Activated naive CD4-positive, alpha-beta T cell treated with anti-CD3 and anti-CD28 coated beads, Interleukin-2, amount 10 ng/mL, durations not matched to agents 7 days and 5 days (primary cell): ENCODE measurements at regions not wholly inside any gene's neighbourhood (a gene's known extent, or its start where the extent isn't known, plus 50 kb on each side); places are given as distances from the start of the nearest gene placed in this dataset.
"Not testable (repeated sequence)": the region's sequence is repeated elsewhere in the genome, so short reads cannot be mapped to it uniquely, and the experiment has no call there.

Experiments used
- CTCF ChIA-PET: fragments of 350-600 bp; sonication (Branson Sonifier 250); formaldehyde crosslinking; loops from one replicate; lab custom pipeline; 2021; ENCODE audit warnings: antibody characterized with exemption; lab: Charles Lee
- DNase-seq: peaks from one replicate; pipeline ENCODE4 v3.0.0-alpha.2; 2020
- H3K27ac Mint-ChIP-seq: one replicate; pipeline ENCODE4 v1.8.0; 2021; ENCODE audit warnings: mild to moderate bottlenecking, moderate library complexity, mixed read lengths
- H3K27me3 Mint-ChIP-seq: one replicate; pipeline ENCODE4 v1.8.0; 2021; ENCODE audit warnings: mild to moderate bottlenecking, mixed read lengths
- H3K36me3 Mint-ChIP-seq: one replicate; pipeline ENCODE4 v1.8.0; 2021; ENCODE audit warnings: mixed read lengths
- H3K4me1 Mint-ChIP-seq: one replicate; pipeline ENCODE4 v1.8.0; 2021; ENCODE audit warnings: mixed read lengths
- H3K4me3 Mint-ChIP-seq: one replicate; pipeline ENCODE4 v1.8.0; 2021; ENCODE audit warnings: mild to moderate bottlenecking, moderate library complexity, mixed read lengths
- H3K9me3 Mint-ChIP-seq: one replicate; pipeline ENCODE4 v1.8.0; 2021; ENCODE audit warnings: mixed read lengths

DNA sequence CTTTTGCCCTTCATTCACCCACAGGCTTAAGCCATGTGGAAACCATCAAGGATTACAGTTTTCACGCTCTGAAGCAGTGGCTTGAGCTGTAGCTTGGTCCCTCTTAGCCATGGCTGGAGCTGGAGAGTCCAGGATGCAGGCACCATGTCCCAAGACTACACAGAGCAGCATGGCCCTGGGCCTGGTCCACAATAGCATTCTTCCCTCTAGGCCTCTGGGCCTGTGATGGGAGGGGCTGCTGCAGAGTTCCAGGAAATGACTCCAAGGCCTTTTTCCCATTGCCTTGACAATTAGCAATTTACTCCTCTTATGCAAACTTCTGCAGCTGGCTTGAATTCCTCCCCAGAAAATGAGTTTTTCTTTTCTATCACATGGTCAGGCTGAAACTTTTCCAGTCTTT, 211.3 kb downstream of the RERGL start:
- Mint-ChIP-seq H3K36me3 (no peaks in the 10 kb centered on the region), H3K27me3 (no peaks in the 10 kb centered on the region), H3K9me3 (peaks cover 19% of the 10 kb centered on the region), H3K4me1 (no peaks in the 10 kb centered on the region), H3K4me3 (no peak overlapping the region), H3K27ac (no peak overlapping the region)
- no peak for DNase-seq
- CTCF ChIA-PET, result no interaction called here

DNA sequence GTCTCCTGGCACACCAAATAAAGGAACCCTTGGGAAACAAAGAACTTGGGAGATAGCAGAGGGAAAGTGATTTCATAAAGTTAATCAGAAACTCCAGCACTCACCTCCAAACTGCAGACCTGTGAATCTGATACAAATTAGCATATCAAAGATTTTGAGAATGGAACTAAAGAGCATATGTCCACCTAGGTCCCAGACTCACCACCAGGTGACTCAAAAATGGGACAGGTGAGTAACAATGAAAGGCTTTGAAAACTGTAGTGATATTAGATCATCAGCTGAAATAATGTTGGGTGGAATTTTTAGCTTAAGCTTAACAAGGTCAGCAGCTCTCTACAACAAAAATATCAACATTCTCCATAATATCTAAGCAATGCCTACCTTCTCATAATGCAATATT, 214.8 kb downstream of the RERGL start:
- no peak for DNase-seq
- CTCF ChIA-PET, result no interaction called here
- Mint-ChIP-seq H3K4me3 (no peak overlapping the region), H3K9me3 (peaks cover 27% of the 10 kb centered on the region), H3K27me3 (no peaks in the 10 kb centered on the region), H3K36me3 (no peaks in the 10 kb centered on the region), H3K27ac (no peak overlapping the region), H3K4me1 (no peaks in the 10 kb centered on the region)

DNA sequence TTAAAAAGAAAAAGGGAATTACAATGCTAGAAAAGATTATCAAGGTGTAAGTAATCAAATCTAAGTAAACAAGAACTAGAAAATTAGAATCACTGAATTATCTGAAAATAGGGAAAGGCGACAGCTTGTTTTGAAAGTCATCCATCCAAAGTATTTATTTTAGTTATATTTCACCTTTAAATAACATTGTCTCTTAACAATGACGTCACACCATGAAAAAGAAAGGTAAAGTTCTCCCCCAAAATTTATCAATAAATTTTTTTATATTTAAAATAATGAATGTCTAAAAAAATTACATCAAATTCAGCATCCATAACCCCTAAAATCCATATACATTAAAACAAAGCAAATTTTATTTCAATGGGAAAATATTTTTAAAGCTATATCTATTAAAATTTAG, 223.2 kb downstream of the RERGL start:
- H3K4me3 Mint-ChIP-seq, result no peak overlapping the region
- CTCF ChIA-PET, result no interaction called here
- H3K27me3 Mint-ChIP-seq, result no peaks in the 10 kb centered on the region
- no peaks in the 10 kb centered on the region for H3K4me1 Mint-ChIP-seq
- peaks cover 21% of the 10 kb centered on the region for H3K9me3 Mint-ChIP-seq
- H3K27ac Mint-ChIP-seq, result no peak overlapping the region
- no peaks in the 10 kb centered on the region for H3K36me3 Mint-ChIP-seq
- DNase-seq, result no peak

DNA sequence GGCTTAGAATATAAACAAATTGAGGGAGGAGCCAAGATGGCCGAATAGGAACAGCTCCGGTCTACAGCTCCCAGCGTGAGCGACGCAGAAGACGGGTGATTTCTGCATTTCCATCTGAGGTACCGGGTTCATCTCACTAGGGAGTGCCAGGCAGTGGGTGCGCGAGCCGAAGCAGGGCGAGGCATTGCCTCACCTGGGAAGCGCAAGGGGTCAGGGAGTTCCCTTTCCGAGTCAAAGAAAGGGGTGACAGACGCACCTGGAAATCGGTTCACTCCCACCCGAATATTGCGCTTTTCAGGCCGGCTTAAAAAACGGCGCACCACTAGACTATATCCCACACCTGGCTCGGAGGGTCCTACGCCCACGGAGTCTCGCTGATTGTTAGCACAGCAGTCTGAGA, 234.4 kb downstream of the RERGL start:
- not testable (repeated sequence) for H3K4me1 Mint-ChIP-seq, H3K9me3 Mint-ChIP-seq, H3K27me3 Mint-ChIP-seq

DNA sequence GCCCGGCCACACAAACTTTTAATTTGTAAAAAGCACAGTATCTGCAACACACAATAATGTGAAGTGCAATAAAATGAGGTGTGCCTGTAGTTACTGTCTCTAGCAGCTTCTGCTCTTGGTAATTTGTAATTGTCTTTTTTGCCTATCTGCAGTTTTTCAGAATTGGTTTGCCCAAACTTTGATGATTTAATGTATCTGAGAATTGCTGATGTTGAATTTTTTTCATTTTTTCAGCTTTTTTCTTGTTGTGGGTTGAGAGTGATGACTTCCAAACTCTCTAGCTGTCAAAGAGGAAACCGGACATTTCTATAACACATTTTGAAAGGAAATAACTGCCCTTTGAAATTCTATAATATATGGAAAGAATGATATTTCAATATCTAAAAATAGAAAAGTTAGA, 236.9 kb downstream of the RERGL start:
- CTCF ChIA-PET, result no interaction called here
- DNase-seq, result no peak
- no peak overlapping the region for H3K27ac Mint-ChIP-seq
- H3K36me3 Mint-ChIP-seq, result no peaks in the 10 kb centered on the region
- no peak overlapping the region for H3K4me3 Mint-ChIP-seq
- H3K9me3 Mint-ChIP-seq, result peaks cover 11% of the 10 kb centered on the region
- H3K4me1 Mint-ChIP-seq, result no peaks in the 10 kb centered on the region
- no peaks in the 10 kb centered on the region for H3K27me3 Mint-ChIP-seq

More for the DNA sequence above, 234.4 kb downstream of the RERGL start:
- CTCF ChIA-PET, H3K27ac Mint-ChIP-seq, H3K4me3 Mint-ChIP-seq, H3K36me3 Mint-ChIP-seq, DNase-seq: not testable (repeated sequence)

DNA sequence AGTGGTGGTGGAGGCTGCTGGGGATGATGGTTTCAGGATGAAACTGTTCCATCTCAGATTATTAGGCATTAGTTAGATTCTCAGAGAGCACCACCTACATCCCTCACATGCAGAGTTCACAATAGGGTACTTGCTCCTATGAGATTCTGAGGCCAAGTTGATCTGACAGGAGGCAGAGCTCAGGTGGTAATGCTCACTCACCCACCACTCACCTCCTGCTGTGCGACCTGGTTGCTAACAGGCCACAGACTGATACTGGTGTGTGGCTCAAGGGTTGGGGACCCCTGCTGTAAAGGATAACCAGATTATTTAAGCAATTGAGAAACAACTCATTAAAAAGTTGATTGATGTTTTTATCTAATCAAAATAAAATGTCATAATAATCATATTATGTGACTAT, 248.5 kb downstream of the RERGL start:
- no peaks in the 10 kb centered on the region for H3K27me3 Mint-ChIP-seq
- H3K36me3 Mint-ChIP-seq, result no peaks in the 10 kb centered on the region
- no peaks in the 10 kb centered on the region for H3K4me1 Mint-ChIP-seq
- DNase-seq, result no peak
- CTCF ChIA-PET, result no interaction called here
- no peak overlapping the region for H3K27ac Mint-ChIP-seq
- no peak overlapping the region for H3K4me3 Mint-ChIP-seq
- H3K9me3 Mint-ChIP-seq, result peaks cover 4% of the 10 kb centered on the region

DNA sequence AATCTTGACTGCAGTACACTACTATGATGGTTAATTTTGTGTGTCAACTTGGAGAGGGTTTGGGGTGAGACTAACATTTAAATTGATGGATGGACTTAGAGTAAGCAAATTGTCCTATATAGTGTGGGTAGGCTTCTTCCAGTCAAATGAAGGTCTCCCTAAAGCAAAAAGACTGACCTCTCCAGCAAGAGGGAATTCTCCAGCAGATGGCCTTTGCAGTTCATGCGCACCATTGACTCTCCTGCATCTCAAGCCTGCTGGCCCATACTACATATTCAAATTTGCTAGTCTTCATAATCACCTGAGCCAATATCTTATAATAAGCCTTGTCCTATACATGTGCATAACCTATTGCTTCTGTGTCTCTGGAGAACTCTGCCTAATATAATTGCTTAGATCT, 260.2 kb downstream of the RERGL start:
- no peaks in the 10 kb centered on the region for H3K27me3 Mint-ChIP-seq
- CTCF ChIA-PET, result no interaction called here
- H3K4me3 Mint-ChIP-seq, result no peak overlapping the region

DNA sequence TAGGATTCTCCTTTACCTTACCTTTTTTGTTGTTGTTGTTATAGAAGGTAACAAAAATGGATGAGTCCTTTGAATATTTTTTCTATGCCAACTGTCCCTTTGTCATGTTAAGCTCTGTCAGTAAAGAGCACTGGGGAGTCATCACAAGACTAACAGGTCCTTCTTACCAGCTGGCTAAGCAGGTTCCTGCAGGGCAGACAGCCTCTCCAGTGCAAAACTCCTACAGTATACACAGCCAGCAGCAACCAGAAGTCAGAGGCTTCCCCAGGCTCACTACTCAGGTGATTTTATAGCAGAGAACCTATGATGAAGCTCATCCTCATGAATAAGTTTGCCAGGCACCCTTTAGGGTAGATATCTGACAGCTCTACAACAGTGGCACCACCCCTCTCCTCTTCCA, 271.1 kb downstream of the RERGL start:
- H3K4me3 Mint-ChIP-seq, result no peak overlapping the region
- peaks cover 31% of the 10 kb centered on the region for H3K9me3 Mint-ChIP-seq
- H3K36me3 Mint-ChIP-seq, result no peaks in the 10 kb centered on the region
- H3K4me1 Mint-ChIP-seq, result no peaks in the 10 kb centered on the region
- CTCF ChIA-PET, result no interaction called here
- no peaks in the 10 kb centered on the region for H3K27me3 Mint-ChIP-seq
- no peak for DNase-seq
- no peak overlapping the region for H3K27ac Mint-ChIP-seq

More for the DNA sequence above, 260.2 kb downstream of the RERGL start:
- Mint-ChIP-seq H3K27ac (no peak overlapping the region), H3K36me3 (no peaks in the 10 kb centered on the region), H3K9me3 (no peaks in the 10 kb centered on the region), H3K4me1 (no peaks in the 10 kb centered on the region)
- DNase-seq, result no peak

DNA sequence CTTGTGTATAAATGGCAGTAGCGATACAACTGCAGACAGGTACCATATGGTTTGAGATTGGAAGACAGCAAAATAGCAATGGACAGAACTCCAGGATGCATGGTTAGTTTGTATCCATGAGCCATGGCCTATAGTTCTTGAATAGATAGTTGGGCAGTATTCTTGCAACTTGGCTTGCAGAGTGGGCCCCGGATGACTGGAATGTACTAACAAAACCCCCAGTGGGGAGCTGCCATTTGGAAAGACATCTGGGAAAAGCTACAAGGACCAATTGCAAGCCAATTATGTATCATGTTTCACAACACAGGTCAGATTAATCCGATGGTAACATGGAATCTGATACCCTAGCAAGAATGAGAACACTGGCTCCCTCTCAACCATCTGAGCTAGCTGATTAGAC, 279.6 kb downstream of the RERGL start:
- Mint-ChIP-seq H3K36me3 (no peaks in the 10 kb centered on the region), H3K4me3 (no peak overlapping the region), H3K9me3 (peaks cover 38% of the 10 kb centered on the region), H3K27ac (no peak overlapping the region), H3K27me3 (no peaks in the 10 kb centered on the region), H3K4me1 (no peaks in the 10 kb centered on the region)
- CTCF ChIA-PET, result no interaction called here
- DNase-seq, result no peak

DNA sequence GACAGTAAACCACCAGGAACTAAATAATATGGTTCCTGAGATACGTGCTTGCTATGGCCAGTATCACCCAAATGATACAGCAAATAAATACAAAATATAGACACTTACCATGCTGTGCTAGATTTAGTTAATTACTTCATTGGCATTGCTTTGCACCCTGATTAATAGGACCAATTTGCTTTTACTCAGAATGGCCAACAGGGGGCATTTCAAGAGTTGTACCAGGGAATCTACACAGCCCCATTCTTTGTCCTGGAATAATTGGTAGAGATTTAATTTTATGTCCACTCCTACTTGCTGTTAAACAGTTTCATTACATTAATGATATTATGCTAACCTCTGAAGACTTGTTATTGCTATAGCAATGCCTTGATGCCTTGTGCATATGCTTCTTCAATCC, 280.8 kb downstream of the RERGL start:
- no peak for DNase-seq
- no peak overlapping the region for H3K27ac Mint-ChIP-seq
- CTCF ChIA-PET, result no interaction called here
- no peak overlapping the region for H3K4me3 Mint-ChIP-seq
- no peaks in the 10 kb centered on the region for H3K4me1 Mint-ChIP-seq
- peaks cover 30% of the 10 kb centered on the region for H3K9me3 Mint-ChIP-seq
- no peaks in the 10 kb centered on the region for H3K27me3 Mint-ChIP-seq
- H3K36me3 Mint-ChIP-seq, result no peaks in the 10 kb centered on the region

DNA sequence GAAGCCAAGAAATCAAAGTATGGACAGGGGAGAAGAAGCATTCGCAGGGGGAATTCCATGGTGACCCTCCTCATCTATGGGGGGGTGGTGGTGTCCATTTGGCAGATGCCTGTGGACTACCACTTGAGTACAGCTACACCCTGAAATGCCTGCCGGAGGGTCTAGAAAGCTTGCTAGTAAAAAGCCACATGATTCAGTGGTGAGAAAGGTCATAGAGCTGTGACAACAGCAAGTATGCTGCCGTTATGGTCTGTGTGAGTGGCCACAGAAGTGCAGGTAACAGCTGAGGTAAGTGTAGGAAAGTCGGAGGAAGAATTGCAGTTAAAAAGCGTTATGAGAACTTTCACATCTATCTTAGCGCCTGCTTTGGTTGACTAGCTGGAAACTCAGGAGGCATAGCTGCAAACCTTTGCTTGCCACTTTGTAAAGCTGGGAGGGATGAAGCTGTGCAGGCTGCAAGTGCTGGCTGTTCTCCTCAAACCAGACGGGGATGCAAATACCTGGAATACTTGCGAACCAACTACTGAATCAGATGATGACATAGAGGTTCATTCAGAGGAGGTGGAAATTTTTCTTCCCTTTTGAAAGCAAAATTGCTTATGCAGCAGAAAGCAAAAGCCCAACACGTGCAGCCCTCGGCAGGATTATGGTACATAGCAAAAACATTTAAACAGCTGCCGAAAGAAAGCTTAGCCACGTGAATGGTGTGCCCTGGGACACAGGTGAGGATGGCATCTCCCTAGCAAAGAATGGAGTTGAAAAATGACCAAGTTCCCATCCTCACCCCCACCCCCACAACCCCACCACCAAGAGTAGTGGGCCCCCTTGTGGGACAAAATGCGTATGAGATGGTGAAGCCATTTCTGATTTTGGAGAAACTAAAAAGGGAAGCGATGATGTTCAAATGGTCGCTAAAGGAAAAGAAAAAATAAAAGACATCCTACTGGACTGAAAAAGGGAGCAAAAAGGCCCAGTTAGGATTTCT, 287.0 kb downstream of the RERGL start:
- H3K9me3 Mint-ChIP-seq, result peaks cover 29% of the 10 kb centered on the region
- H3K4me1 Mint-ChIP-seq, result no peaks in the 10 kb centered on the region
- no peak overlapping the region for H3K27ac Mint-ChIP-seq
- CTCF ChIA-PET, result no interaction called here
- no peaks in the 10 kb centered on the region for H3K27me3 Mint-ChIP-seq
- H3K4me3 Mint-ChIP-seq, result no peak overlapping the region
- H3K36me3 Mint-ChIP-seq, result no peaks in the 10 kb centered on the region
- DNase-seq, result no peak

DNA sequence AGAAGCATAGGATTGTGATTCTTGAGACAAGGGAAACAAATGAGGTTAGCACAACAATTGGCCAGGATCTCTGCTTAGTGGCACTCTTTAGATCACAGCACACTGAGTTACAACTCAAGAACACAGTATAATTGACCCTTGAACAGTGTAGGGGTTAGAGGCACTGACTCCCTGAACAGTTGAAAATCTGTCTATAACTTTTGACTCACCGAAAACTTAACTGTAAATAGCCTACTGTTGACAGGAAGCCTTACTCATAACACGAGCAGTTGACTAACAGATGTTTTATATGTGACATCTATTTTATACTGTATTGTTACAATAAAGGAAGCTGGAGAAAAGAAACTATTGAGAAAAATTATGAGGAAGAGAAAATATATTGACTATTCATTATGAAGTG, 296.1 kb downstream of the RERGL start:
- CTCF ChIA-PET, result no interaction called here
- no peaks in the 10 kb centered on the region for H3K36me3 Mint-ChIP-seq
- peaks cover 2% of the 10 kb centered on the region for H3K9me3 Mint-ChIP-seq
- H3K4me1 Mint-ChIP-seq, result no peaks in the 10 kb centered on the region
- H3K27me3 Mint-ChIP-seq, result no peaks in the 10 kb centered on the region
- H3K27ac Mint-ChIP-seq, result no peak overlapping the region
- H3K4me3 Mint-ChIP-seq, result no peak overlapping the region
- no peak for DNase-seq

DNA sequence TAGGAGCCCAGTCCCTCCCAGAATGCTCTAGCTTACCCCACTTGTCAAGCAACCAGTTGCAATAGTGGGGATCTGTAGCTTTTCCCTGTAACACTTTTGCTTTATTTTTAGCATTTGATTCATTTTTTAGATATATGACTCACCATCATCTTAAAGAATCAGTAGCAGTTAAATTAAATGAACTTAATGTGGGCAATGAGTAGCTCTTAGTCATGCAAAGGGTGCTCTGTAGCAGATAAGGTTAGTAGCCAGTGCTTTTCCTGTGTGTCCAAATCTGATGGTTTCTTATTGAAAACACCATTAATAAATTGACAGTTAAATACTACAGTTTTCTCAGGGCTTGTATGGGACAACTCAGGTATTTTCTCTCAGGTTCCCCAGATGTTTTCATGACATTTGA, 311.8 kb downstream of the RERGL start:
- Mint-ChIP-seq H3K9me3 (peaks cover 24% of the 10 kb centered on the region), H3K36me3 (peaks cover 2% of the 10 kb centered on the region), H3K27ac (no peak overlapping the region), H3K4me3 (no peak overlapping the region), H3K27me3 (no peaks in the 10 kb centered on the region), H3K4me1 (no peaks in the 10 kb centered on the region)
- no peak for DNase-seq
- CTCF ChIA-PET, result no interaction called here

DNA sequence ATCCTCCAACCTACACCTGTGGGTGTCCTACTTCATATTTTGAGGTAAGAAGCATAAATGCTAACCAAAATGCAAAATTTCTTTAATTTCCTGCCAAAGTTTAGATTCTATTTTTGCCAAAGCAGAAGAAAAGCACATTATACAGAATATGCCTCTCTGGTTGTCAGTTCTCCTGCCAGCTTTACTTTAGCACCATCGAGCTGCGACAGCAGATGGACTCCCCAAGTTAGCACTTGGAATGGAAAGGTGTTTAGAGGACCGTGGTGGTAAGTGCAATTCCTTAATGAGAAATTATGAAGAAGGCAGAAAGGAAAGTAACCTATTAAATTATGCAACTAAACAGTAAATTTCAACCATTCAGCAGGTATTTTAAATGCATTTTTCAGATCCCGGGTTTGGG, 326.6 kb downstream of the RERGL start:
- Mint-ChIP-seq H3K27ac (no peak overlapping the region), H3K4me1 (no peaks in the 10 kb centered on the region), H3K4me3 (no peak overlapping the region), H3K36me3 (no peaks in the 10 kb centered on the region), H3K27me3 (no peaks in the 10 kb centered on the region), H3K9me3 (peaks cover 30% of the 10 kb centered on the region)
- CTCF ChIA-PET, result no interaction called here
- no peak for DNase-seq

DNA sequence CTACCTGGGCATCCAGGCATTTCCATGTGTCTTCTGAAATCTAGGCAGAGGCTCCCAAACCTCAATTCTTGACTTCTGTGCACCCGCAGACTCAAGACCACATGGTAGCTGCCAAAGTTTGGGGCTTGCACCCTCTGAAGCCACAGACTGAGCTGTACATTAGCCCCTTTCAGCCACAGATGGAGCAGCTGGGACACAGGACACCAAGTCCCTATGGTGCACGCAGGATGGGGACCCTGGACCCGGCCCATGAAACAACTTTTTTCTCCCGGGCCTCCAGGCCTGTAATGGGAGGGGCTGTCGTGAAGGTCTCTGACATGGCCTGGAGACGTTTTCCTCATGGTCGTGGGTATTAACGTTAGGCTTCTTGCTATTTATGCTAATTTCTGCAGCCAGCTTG, 330.0 kb downstream of the RERGL start:
- Mint-ChIP-seq H3K4me3 (no peak overlapping the region), H3K9me3 (peaks cover 35% of the 10 kb centered on the region), H3K27ac (no peak overlapping the region), H3K36me3 (no peaks in the 10 kb centered on the region), H3K4me1 (no peaks in the 10 kb centered on the region), H3K27me3 (no peaks in the 10 kb centered on the region)
- CTCF ChIA-PET, result no interaction called here
- no peak for DNase-seq
